Coronary artery (tissue), 2 donors: ENCODE measurements at regions not wholly inside any gene's neighbourhood (a gene's known extent, or its start where the extent isn't known, plus 50 kb on each side); places are given as distances from the start of the nearest gene placed in this dataset.

ENCODE experiments used
- DNase-seq: peaks from one replicate; pipeline ENCODE4 v3.0.0-alpha.2; 2017; ENCODE audit warnings: low spot score
- H3K27ac ChIP-seq, 2 donors: fragments of 200-600 bp; sonication (generic); one replicate each; pipeline ENCODE4 v1.5.1; 2016 to 2019
- H3K4me3 ChIP-seq: fragments of 200-600 bp; sonication (generic); 2 replicates; pipeline ENCODE4 v1.5.1; 2016; ENCODE audit warnings: mild to moderate bottlenecking, moderate library complexity
- TF ChIP-seq, protein P1 (sequence below): fragments of 200-600 bp; sonication (generic); IDR thresholded peaks from one replicate; pipeline ENCODE4 v1.5.1; 2019; ENCODE audit warnings: antibody characterized with exemption

GRCh38 chr10:84907461-84908009, 579.1 kb downstream of the CCSER2 start:
- H3K27ac ChIP-seq = no peak overlapping the region
- no peak for DNase-seq
- no peak overlapping the region for H3K4me3 ChIP-seq
- TF ChIP-seq, protein P1, sequence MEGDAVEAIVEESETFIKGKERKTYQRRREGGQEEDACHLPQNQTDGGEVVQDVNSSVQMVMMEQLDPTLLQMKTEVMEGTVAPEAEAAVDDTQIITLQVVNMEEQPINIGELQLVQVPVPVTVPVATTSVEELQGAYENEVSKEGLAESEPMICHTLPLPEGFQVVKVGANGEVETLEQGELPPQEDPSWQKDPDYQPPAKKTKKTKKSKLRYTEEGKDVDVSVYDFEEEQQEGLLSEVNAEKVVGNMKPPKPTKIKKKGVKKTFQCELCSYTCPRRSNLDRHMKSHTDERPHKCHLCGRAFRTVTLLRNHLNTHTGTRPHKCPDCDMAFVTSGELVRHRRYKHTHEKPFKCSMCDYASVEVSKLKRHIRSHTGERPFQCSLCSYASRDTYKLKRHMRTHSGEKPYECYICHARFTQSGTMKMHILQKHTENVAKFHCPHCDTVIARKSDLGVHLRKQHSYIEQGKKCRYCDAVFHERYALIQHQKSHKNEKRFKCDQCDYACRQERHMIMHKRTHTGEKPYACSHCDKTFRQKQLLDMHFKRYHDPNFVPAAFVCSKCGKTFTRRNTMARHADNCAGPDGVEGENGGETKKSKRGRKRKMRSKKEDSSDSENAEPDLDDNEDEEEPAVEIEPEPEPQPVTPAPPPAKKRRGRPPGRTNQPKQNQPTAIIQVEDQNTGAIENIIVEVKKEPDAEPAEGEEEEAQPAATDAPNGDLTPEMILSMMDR = no peak

GRCh38 chr10:84908491-84908890, 580.1 kb downstream of the CCSER2 start:
- no peak for DNase-seq
- H3K4me3 ChIP-seq = no peak overlapping the region
- H3K27ac ChIP-seq = no peak overlapping the region
- TF ChIP-seq, protein P1 = no peak

DNA sequence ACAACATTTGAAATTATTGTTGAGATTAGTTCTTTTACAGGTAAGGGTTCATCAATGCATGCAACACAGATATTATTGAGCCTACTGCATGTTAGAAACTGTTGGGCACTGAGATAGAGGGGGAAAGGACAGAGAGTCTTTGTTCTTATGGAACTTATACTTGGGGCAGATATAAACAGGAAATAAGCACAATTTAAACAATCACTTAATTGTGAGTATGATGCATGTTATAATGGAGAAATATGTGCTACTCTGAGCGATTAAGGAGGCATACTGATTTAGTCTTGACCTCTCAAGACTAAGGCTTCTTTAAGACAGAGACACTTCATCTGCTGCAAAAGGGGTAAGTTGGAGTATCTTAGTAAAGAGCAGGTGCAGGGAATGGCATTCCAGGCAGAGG, 593.3 kb downstream of the CCSER2 start:
- no peak overlapping the region for H3K27ac ChIP-seq
- no peak for DNase-seq
- H3K4me3 ChIP-seq = no peak overlapping the region
- TF ChIP-seq, protein P1 = no peak

DNA sequence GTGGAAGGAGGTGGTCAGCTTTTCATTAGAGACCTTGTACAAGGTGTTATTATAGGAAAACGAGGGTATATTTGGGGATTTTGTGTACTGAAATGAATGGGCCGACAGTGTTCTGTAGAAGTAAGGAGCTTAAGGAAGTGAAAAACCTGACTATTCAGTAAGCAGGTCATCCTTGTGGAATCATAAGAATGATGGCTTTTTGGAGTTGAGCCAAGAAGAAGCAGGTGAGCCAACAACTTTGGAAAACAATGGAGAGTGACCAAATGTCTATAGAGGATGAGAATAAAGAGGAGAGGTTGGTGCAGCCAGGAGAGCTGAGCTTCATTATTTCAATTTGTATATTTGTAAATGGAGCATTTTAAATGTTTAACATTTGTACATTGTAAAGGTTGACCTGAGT, 595.7 kb downstream of the CCSER2 start:
- no peak overlapping the region for H3K4me3 ChIP-seq
- TF ChIP-seq, protein P1 = no peak
- DNase-seq = no peak
- H3K27ac ChIP-seq = no peak overlapping the region

DNA sequence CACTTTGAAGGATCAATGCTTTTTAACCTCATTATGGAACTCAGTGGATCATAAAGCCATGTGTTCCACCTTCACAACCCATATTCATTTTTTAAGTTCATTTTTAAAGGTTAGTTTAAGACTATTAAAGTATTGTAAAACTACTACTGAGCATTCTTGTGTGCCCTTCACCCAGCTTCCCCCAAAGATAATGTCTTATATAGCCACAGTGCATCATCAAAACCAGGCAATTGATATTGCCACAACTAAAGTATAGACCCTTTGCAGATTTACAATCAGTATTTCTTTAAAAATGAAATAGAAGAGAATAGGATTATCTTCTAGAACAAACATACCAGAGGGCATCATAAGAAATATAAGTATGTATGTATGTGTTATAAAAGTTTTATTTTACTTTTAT, 597.1 kb downstream of the CCSER2 start:
- DNase-seq = no peak
- TF ChIP-seq, protein P1 = no peak
- no peak overlapping the region for H3K4me3 ChIP-seq
- H3K27ac ChIP-seq = no peak overlapping the region

- TF ChIP-seq, protein P1 = no peak
- Histone ChIP-seq H3K27ac (no peak overlapping the region), H3K4me3 (no peak overlapping the region)
- no peak for DNase-seq
Observed at GRCh38 chr10:84933402-84933801, 605.0 kb downstream of the CCSER2 start.

DNA sequence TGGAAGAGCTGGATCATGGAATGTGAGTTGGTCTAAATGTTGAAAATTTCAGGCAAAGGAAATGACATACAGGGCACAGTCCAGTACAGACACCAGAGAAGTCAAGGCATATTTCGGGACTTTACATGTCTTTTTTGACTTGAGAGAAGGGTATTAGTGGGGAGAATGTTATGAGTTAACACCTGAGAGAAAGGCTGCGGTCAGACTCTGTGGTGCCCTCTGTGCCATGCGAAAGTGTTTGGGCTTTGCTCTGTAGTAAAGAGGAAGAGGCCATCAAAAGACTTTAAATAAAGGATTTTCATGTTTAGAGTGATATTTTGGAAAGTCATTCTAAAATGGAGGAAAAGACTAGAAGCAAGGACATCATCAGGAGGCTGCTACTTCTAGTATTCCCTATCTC, 607.4 kb downstream of the CCSER2 start:
- no peak for DNase-seq
- TF ChIP-seq, protein P1 = no peak
- Histone ChIP-seq H3K4me3 (no peak overlapping the region), H3K27ac (no peak overlapping the region)
